ENCODE measurements at regions not wholly inside any gene's neighbourhood (a gene's known extent, or its start where the extent isn't known, plus 50 kb on each side); places are given as distances from the start of the nearest gene placed in this dataset.

DNA sequence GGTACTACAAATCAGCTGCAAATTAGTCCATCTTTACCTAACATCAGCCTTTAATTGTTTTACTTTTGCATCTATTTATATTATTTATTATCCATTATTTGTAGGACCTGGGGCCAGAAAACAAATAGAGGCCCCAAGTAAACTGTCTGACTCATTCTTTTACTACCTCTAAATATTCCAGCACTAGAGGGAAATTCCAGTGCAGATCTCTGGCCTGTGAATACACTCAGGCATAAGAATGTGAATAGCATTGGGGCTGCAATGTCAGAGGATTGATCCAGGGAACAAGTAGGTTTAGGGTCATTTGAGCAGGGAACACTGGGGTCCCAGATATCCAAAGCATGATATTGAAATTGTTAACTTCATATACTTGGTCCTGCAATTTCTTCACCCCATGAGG lies 176.6 kb upstream of the TYRP1 start:
- ATAC-seq (replicated peaks in 1 of 4) (no peak), DNase-seq (no peak)
- Mint-ChIP-seq H3K4me3 (no peak overlapping the region), H3K9me3 (peaks cover 0 to 36% (median 13%) of the 10 kb centered on the region in 3 donors), H3K36me3 (no peaks in the 10 kb centered on the region), H3K4me1 (no peaks in the 10 kb centered on the region), H3K27me3 (no peaks in the 10 kb centered on the region), H3K27ac (no peak overlapping the region)
- CTCF ChIA-PET = no interaction called here
- no peaks in the 10 kb centered on the region for H3K36me3 ChIP-seq (ENCODE audit: control insufficient read depth in 2 of 2, extremely low read depth in 1 of 2, insufficient read depth in 1 of 2, low read length in 1 of 2)
- H3K9me3 ChIP-seq = no peaks in the 10 kb centered on the region
- POLR2A ChIA-PET = no interaction called here
- no peaks in the 10 kb centered on the region for H3K27me3 ChIP-seq (replicated peaks in 1 of 2; ENCODE audit: control insufficient read depth in 2 of 2, extremely low read depth in 1 of 2, insufficient read depth in 2 of 2, low read length in 1 of 2)
- no peak overlapping the region for H3K4me3 ChIP-seq (ENCODE audit: control insufficient read depth in 1 of 2, extremely low read depth in 1 of 2, low read length in 1 of 2)
- no peak overlapping the region for H3K27ac ChIP-seq (ENCODE audit: low read length)
- H3K4me1 ChIP-seq (ENCODE audit: control insufficient read depth in 1 of 2, extremely low read depth in 1 of 2, insufficient read depth in 2 of 2, low read length in 2 of 2) = no peaks in the 10 kb centered on the region

- Histone ChIP-seq H3K9me3 (no peaks in the 10 kb centered on the region), H3K27me3 (replicated peaks in 1 of 2; ENCODE audit: control insufficient read depth in 2 of 2, extremely low read depth in 1 of 2, insufficient read depth in 2 of 2, low read length in 1 of 2) (no peaks in the 10 kb centered on the region), H3K36me3 (ENCODE audit: control insufficient read depth in 2 of 2, extremely low read depth in 1 of 2, insufficient read depth in 1 of 2, low read length in 1 of 2) (no peaks in the 10 kb centered on the region), H3K4me3 (ENCODE audit: control insufficient read depth in 1 of 2, extremely low read depth in 1 of 2, low read length in 1 of 2) (no peak overlapping the region), H3K4me1 (ENCODE audit: control insufficient read depth in 1 of 2, extremely low read depth in 1 of 2, insufficient read depth in 2 of 2, low read length in 2 of 2) (no peaks in the 10 kb centered on the region), H3K27ac (ENCODE audit: low read length) (no peak overlapping the region)
- no peak for DNase-seq
- WGBS (ENCODE audit: insufficient coverage) = 82% methylated on average over 8 of the region's 13 CpGs
- H3K27ac Mint-ChIP-seq = no peak overlapping the region
- no peaks in the 10 kb centered on the region for H3K4me1 Mint-ChIP-seq
- H3K9me3 Mint-ChIP-seq = peaks cover 4 to 16% (median 15%) of the 10 kb centered on the region in 3 donors
- no peak overlapping the region for H3K4me3 Mint-ChIP-seq
- no peaks in the 10 kb centered on the region for H3K36me3 Mint-ChIP-seq
- POLR2A ChIA-PET = no interaction called here
- no peaks in the 10 kb centered on the region for H3K27me3 Mint-ChIP-seq
- no peak for ATAC-seq (replicated peaks in 1 of 4)
- CTCF ChIA-PET = no interaction called here
These were observed 154.2 kb upstream of the TYRP1 start for GRCh38 chr9:12538842-12539579.

GRCh38 chr9:12539580-12539975 lies 153.6 kb upstream of the TYRP1 start:
- Histone ChIP-seq H3K27me3 (replicated peaks in 1 of 2; ENCODE audit: control insufficient read depth in 2 of 2, extremely low read depth in 1 of 2, insufficient read depth in 2 of 2, low read length in 1 of 2) (no peaks in the 10 kb centered on the region), H3K4me3 (ENCODE audit: control insufficient read depth in 1 of 2, extremely low read depth in 1 of 2, low read length in 1 of 2) (no peak overlapping the region), H3K9me3 (no peaks in the 10 kb centered on the region), H3K4me1 (ENCODE audit: control insufficient read depth in 1 of 2, extremely low read depth in 1 of 2, insufficient read depth in 2 of 2, low read length in 2 of 2) (no peaks in the 10 kb centered on the region), H3K27ac (ENCODE audit: low read length) (no peak overlapping the region), H3K36me3 (ENCODE audit: control insufficient read depth in 2 of 2, extremely low read depth in 1 of 2, insufficient read depth in 1 of 2, low read length in 1 of 2) (no peaks in the 10 kb centered on the region)
- Mint-ChIP-seq H3K4me1 (no peaks in the 10 kb centered on the region), H3K9me3 (peaks cover 4 to 18% (median 17%) of the 10 kb centered on the region in 3 donors), H3K27me3 (no peaks in the 10 kb centered on the region), H3K27ac (no peak overlapping the region), H3K36me3 (no peaks in the 10 kb centered on the region), H3K4me3 (no peak overlapping the region)
- CTCF ChIA-PET = no interaction called here
- ATAC-seq (replicated peaks in 1 of 4) (no peak), DNase-seq (no peak)
- POLR2A ChIA-PET = no interaction called here
- WGBS (ENCODE audit: insufficient coverage) = 100% methylated on average over 1 of the region's 4 CpGs

DNA sequence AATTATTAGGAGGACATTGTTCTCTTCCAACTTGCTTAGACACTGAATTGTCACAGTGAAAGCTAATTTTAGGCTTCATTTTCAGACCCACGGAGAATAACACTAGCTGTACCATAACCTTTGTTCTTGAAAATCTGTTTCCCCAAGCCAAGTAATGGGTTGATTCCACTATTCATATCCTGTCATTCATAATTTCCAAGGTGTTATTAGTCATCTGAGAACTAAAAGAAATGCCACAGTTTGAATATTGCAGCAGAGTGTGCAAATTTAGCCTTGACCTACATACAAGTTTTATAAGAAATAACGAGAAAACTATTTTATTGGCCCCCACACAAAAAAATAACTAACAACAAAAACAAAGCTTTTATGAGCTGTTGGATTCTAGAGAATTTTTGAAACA lies 148.5 kb upstream of the TYRP1 start:
- Histone ChIP-seq H3K4me3 (ENCODE audit: control insufficient read depth in 1 of 2, extremely low read depth in 1 of 2, low read length in 1 of 2) (no peak overlapping the region), H3K27me3 (replicated peaks in 1 of 2; ENCODE audit: control insufficient read depth in 2 of 2, extremely low read depth in 1 of 2, insufficient read depth in 2 of 2, low read length in 1 of 2) (no peaks in the 10 kb centered on the region), H3K27ac (ENCODE audit: low read length) (no peak overlapping the region), H3K9me3 (no peaks in the 10 kb centered on the region), H3K4me1 (ENCODE audit: control insufficient read depth in 1 of 2, extremely low read depth in 1 of 2, insufficient read depth in 2 of 2, low read length in 2 of 2) (no peaks in the 10 kb centered on the region), H3K36me3 (ENCODE audit: control insufficient read depth in 2 of 2, extremely low read depth in 1 of 2, insufficient read depth in 1 of 2, low read length in 1 of 2) (no peaks in the 10 kb centered on the region)
- WGBS (ENCODE audit: insufficient coverage) = 60% methylated on average over 1 of the region's 2 CpGs
- Mint-ChIP-seq H3K36me3 (no peaks in the 10 kb centered on the region), H3K4me1 (no peaks in the 10 kb centered on the region), H3K4me3 (no peak overlapping the region), H3K27ac (no peak overlapping the region), H3K9me3 (peaks cover 8 to 27% (median 24%) of the 10 kb centered on the region in 3 donors), H3K27me3 (no peaks in the 10 kb centered on the region)
- ATAC-seq (replicated peaks in 1 of 4) (no peak), DNase-seq (no peak)
- ChIA-PET CTCF (no interaction called here), POLR2A (no interaction called here)

DNA sequence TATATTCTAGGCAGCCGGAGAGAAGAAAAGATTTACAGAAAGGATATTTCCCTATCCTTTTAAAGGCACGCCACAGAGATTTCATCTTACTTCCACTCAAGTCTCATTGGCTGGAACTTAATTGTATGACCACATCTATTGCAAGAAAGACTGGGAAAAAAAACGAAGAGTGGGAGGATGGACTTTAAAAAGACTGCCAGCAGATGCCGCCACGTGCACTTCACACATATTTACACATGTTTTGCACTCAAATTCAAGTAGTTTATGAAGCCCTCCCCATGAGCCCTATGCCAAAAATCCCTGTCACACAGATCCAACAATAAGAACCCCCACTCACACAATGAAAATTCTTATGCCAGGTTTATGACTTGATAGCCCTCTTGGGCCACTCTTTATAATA lies 138.5 kb upstream of the TYRP1 start:
- no peaks in the 10 kb centered on the region for H3K4me1 Mint-ChIP-seq
- DNase-seq = no peak
- Histone ChIP-seq H3K4me3 (ENCODE audit: control insufficient read depth in 1 of 2, extremely low read depth in 1 of 2, low read length in 1 of 2) (no peak overlapping the region), H3K4me1 (ENCODE audit: control insufficient read depth in 1 of 2, extremely low read depth in 1 of 2, insufficient read depth in 2 of 2, low read length in 2 of 2) (no peaks in the 10 kb centered on the region), H3K36me3 (ENCODE audit: control insufficient read depth in 2 of 2, extremely low read depth in 1 of 2, insufficient read depth in 1 of 2, low read length in 1 of 2) (no peaks in the 10 kb centered on the region), H3K27me3 (replicated peaks in 1 of 2; ENCODE audit: control insufficient read depth in 2 of 2, extremely low read depth in 1 of 2, insufficient read depth in 2 of 2, low read length in 1 of 2) (no peaks in the 10 kb centered on the region), H3K27ac (ENCODE audit: low read length) (no peak overlapping the region), H3K9me3 (no peaks in the 10 kb centered on the region)
- H3K9me3 Mint-ChIP-seq = peaks cover 4 to 13% (median 6%) of the 10 kb centered on the region in 3 donors
- no peaks in the 10 kb centered on the region for H3K27me3 Mint-ChIP-seq
- H3K27ac Mint-ChIP-seq = no peak overlapping the region
- ChIA-PET CTCF (no interaction called here), POLR2A (no interaction called here)
- WGBS (ENCODE audit: insufficient coverage) = no CpG with 5 or more reads among the region's 5 CpGs
- ATAC-seq (replicated peaks in 1 of 4) = no peak
- H3K4me3 Mint-ChIP-seq = no peak overlapping the region
- H3K36me3 Mint-ChIP-seq = no peaks in the 10 kb centered on the region

GRCh38 chr9:12566404-12567090 lies 126.6 kb upstream of the TYRP1 start:
- no peak overlapping the region for H3K4me3 Mint-ChIP-seq

More at GRCh38 chr9:12566404-12567090, 126.6 kb upstream of the TYRP1 start:
- H3K9me3 Mint-ChIP-seq = peaks cover 16 to 29% (median 27%) of the 10 kb centered on the region in 3 donors
- no peak for DNase-seq
- Histone ChIP-seq H3K4me3 (ENCODE audit: control insufficient read depth in 1 of 2, extremely low read depth in 1 of 2, low read length in 1 of 2) (no peak overlapping the region), H3K27ac (ENCODE audit: low read length) (no peak overlapping the region), H3K9me3 (no peaks in the 10 kb centered on the region), H3K36me3 (ENCODE audit: control insufficient read depth in 2 of 2, extremely low read depth in 1 of 2, insufficient read depth in 1 of 2, low read length in 1 of 2) (no peaks in the 10 kb centered on the region), H3K27me3 (replicated peaks in 1 of 2; ENCODE audit: control insufficient read depth in 2 of 2, extremely low read depth in 1 of 2, insufficient read depth in 2 of 2, low read length in 1 of 2) (no peaks in the 10 kb centered on the region), H3K4me1 (ENCODE audit: control insufficient read depth in 1 of 2, extremely low read depth in 1 of 2, insufficient read depth in 2 of 2, low read length in 2 of 2) (no peaks in the 10 kb centered on the region)
- no peaks in the 10 kb centered on the region for H3K4me1 Mint-ChIP-seq
- H3K27me3 Mint-ChIP-seq = no peaks in the 10 kb centered on the region
- WGBS (ENCODE audit: insufficient coverage) = 100% methylated on average over 2 of the region's 5 CpGs
- H3K27ac Mint-ChIP-seq = no peak overlapping the region
- no peak for ATAC-seq (replicated peaks in 1 of 4)
- ChIA-PET POLR2A (no interaction called here), CTCF (no interaction called here)
- no peaks in the 10 kb centered on the region for H3K36me3 Mint-ChIP-seq

All from T-cell (primary cell).